H1 (cell line): ENCODE measurements at regions not wholly inside any gene's neighbourhood (a gene's known extent, or its start where the extent isn't known, plus 50 kb on each side); places are given as distances from the start of the nearest gene placed in this dataset.

Experiments used
- CTCF ChIA-PET: fragments of 300-600 bp; sonication (Branson Sonifier 250); formaldehyde crosslinking; loops from one replicate; lab custom pipeline; 2021; ENCODE audit not compliant: partially characterized antibody; lab: Charles Lee
- POLR2A ChIA-PET: fragments of 300-600 bp; sonication (Branson Sonifier 250); formaldehyde crosslinking; loops from one replicate; lab custom pipeline; 2021; ENCODE audit warnings: inconsistent platforms; ENCODE audit not compliant: partially characterized antibody; lab: Charles Lee
- DNase-seq, 2 experiments: peaks; one replicate each; pipeline versions ENCODE4 v3.0.0 to v3.0.0-alpha.2; 2010 to 2022; ENCODE audit warnings: low spot score in 2 of 2, low read depth in 1 of 2, mixed read lengths in 1 of 2
- FAIRE-seq: peaks from 2 replicates; lab custom pipeline; 2011; peaks lifted over from hg19 to GRCh38; lab: Jason Lieb, UNC
- H2AFZ ChIP-seq: 2 replicates; pipeline ENCODE4 v1.8.1; 2012; ENCODE audit warnings: low read length, inconsistent platforms
- H2AK5ac ChIP-seq: 2 replicates; pipeline ENCODE4 v1.6.1; 2013; ENCODE audit warnings: low read depth, low read length
- H2BK120ac ChIP-seq: replicated peaks from 2 replicates; pipeline ENCODE3; 2013; ENCODE audit warnings: low read depth, low read length, inconsistent platforms
- H2BK12ac ChIP-seq: 2 replicates; pipeline ENCODE4 v1.6.1; 2013; ENCODE audit warnings: low read depth, low read length
- H2BK15ac ChIP-seq: 2 replicates; pipeline ENCODE4 v1.6.1; 2013; ENCODE audit warnings: low read length
- H2BK20ac ChIP-seq: 2 replicates; pipeline ENCODE4 v1.6.1; 2013; ENCODE audit warnings: low read length
- H2BK5ac ChIP-seq: 2 replicates; pipeline ENCODE4 v1.6.1; 2013; ENCODE audit warnings: low read depth, low read length
- H3K14ac ChIP-seq: 2 replicates; pipeline ENCODE4 v1.6.1; 2013; ENCODE audit warnings: inconsistent platforms; ENCODE audit not compliant: insufficient read length
- H3K18ac ChIP-seq: 2 replicates; pipeline ENCODE4 v1.6.1; 2013; ENCODE audit warnings: low read length; ENCODE audit errors: extremely low read depth
- H3K23ac ChIP-seq: 2 replicates; pipeline ENCODE4 v1.6.1; 2013; ENCODE audit warnings: inconsistent platforms; ENCODE audit not compliant: insufficient read length
- H3K23me2 ChIP-seq: 2 replicates; pipeline ENCODE4 v1.6.1; 2013; ENCODE audit warnings: low read depth, low read length
- H3K27ac ChIP-seq: 2 replicates; pipeline ENCODE4 v1.6.1; 2011; ENCODE audit warnings: low read depth, low read length, inconsistent platforms
- H3K27me3 ChIP-seq, 4 experiments: replicated peaks in 1 of 4; 1 replicate in 1 of 4; 2 replicates in 3 of 4; pipeline versions ENCODE4 v1.6.1 to v1.8.1; 2011 to 2013; ENCODE audit warnings: low read length in 3 of 4, mild to moderate bottlenecking in 3 of 4, inconsistent platforms in 2 of 4, mixed read lengths in 2 of 4, moderate library complexity in 1 of 4; ENCODE audit not compliant: control insufficient read depth in 3 of 4, insufficient read depth in 3 of 4; ENCODE audit errors: extremely low read depth in 1 of 4
- H3K36me3 ChIP-seq, 4 experiments: 2 replicates each; pipeline versions ENCODE4 v1.6.1 to v1.8.1; 2011 to 2013; ENCODE audit warnings: mild to moderate bottlenecking in 4 of 4, low read length in 3 of 4, moderate library complexity in 2 of 4, control low read depth in 1 of 4, inconsistent platforms in 1 of 4; ENCODE audit not compliant: insufficient read depth in 4 of 4, control insufficient read depth in 2 of 4
- H3K4ac ChIP-seq: replicated peaks from 2 replicates; pipeline ENCODE3; 2013; ENCODE audit warnings: low read length, low read depth, mixed read lengths, inconsistent platforms; ENCODE audit not compliant: insufficient read length
- H3K4me1 ChIP-seq, 4 experiments: replicated peaks in 1 of 4; 1 replicate in 1 of 4; 2 replicates in 3 of 4; pipeline versions ENCODE4 v1.6.1 to v1.8.1; 2011 to 2013; ENCODE audit warnings: low read length in 3 of 4, inconsistent platforms in 2 of 4, mixed read lengths in 1 of 4; ENCODE audit not compliant: insufficient read depth in 4 of 4, control insufficient read depth in 3 of 4
- H3K4me2 ChIP-seq, 2 experiments: 2 replicates each; pipeline versions ENCODE4 v1.6.1 to v1.8.1; 2011 to 2013; ENCODE audit warnings: low read depth in 2 of 2, low read length in 2 of 2, control low read depth in 1 of 2, inconsistent platforms in 1 of 2, mild to moderate bottlenecking in 1 of 2; ENCODE audit not compliant: insufficient read depth in 1 of 2
- H3K4me3 ChIP-seq, 4 experiments: fragments of 200-600, 300-600 bp in 1 of 4; sonication (generic), shearing (Covaris generic), sonication (Bioruptor Twin) in 1 of 4; 2 replicates each; pipeline versions ENCODE4 v1.5.1 to v1.8.1; 2011 to 2016; ENCODE audit warnings: low read length in 4 of 4, low read depth in 3 of 4, control low read depth in 2 of 4, inconsistent platforms in 2 of 4, mild to moderate bottlenecking in 2 of 4, mixed read lengths in 1 of 4, moderate library complexity in 1 of 4; ENCODE audit not compliant: insufficient read depth in 2 of 4; ENCODE audit errors: extremely low read depth in 1 of 4
- H3K56ac ChIP-seq: replicated peaks from 2 replicates; pipeline ENCODE3; 2013; ENCODE audit warnings: low read depth, mild to moderate bottlenecking, mixed read lengths, low read length, inconsistent platforms; ENCODE audit not compliant: insufficient read length
- H3K79me1 ChIP-seq: 2 replicates; pipeline ENCODE4 v1.6.1; 2013; ENCODE audit warnings: low read depth, low read length, control low read depth
- H3K79me2 ChIP-seq, 2 experiments: 2 replicates each; pipeline versions ENCODE4 v1.6.1 to v1.8.1; 2012 to 2013; ENCODE audit warnings: low read length in 2 of 2, mild to moderate bottlenecking in 2 of 2, inconsistent platforms in 1 of 2; ENCODE audit not compliant: insufficient read depth in 2 of 2, control insufficient read depth in 1 of 2
- H3K9ac ChIP-seq, 4 experiments: replicated peaks in 1 of 4; 1 replicate in 1 of 4; 2 replicates in 3 of 4; pipeline versions ENCODE4 v1.6.1 to v1.8.1; 2011 to 2013; ENCODE audit warnings: low read depth in 3 of 4, low read length in 3 of 4, control low read depth in 2 of 4, mild to moderate bottlenecking in 2 of 4, moderate library complexity in 2 of 4, inconsistent platforms in 1 of 4; ENCODE audit errors: extremely low read depth in 1 of 4
- H3K9me3 ChIP-seq, 2 experiments: 2 replicates each; pipeline versions ENCODE4 v1.6.1 to v1.8.1; 2012 to 2013; ENCODE audit warnings: mild to moderate bottlenecking in 2 of 2, moderate library complexity in 2 of 2, control low read depth in 1 of 2, inconsistent platforms in 1 of 2, low read depth in 1 of 2, low read length in 1 of 2, mixed read lengths in 1 of 2; ENCODE audit not compliant: insufficient read depth in 2 of 2
- H4K20me1 ChIP-seq, 2 experiments: replicated peaks in 1 of 2; 2 replicates each; pipeline versions ENCODE3 to v1.8.1; 2011 to 2013; ENCODE audit warnings: inconsistent platforms in 2 of 2, low read length in 2 of 2, mild to moderate bottlenecking in 1 of 2; ENCODE audit not compliant: insufficient read depth in 2 of 2, control insufficient read depth in 1 of 2
- H4K5ac ChIP-seq: 2 replicates; pipeline ENCODE4 v1.6.1; 2013; ENCODE audit warnings: low read length, low read depth, mixed read lengths, inconsistent platforms; ENCODE audit not compliant: insufficient read length
- H4K8ac ChIP-seq: 2 replicates; pipeline ENCODE4 v1.8.0; 2013; ENCODE audit warnings: mild to moderate bottlenecking, moderate library complexity, low read length, inconsistent platforms; ENCODE audit not compliant: insufficient read depth; ENCODE audit errors: extremely low read depth
- H4K91ac ChIP-seq: replicated peaks from 2 replicates; pipeline ENCODE3; 2013; ENCODE audit warnings: low read length, mixed read lengths, inconsistent platforms; ENCODE audit not compliant: insufficient read length
- CHD2 ChIP-seq: IDR thresholded peaks from 2 replicates; pipeline ENCODE4 v1.6.1; 2012; ENCODE audit warnings: low read length, improper control_type of control experiment
- EGR1 ChIP-seq: IDR thresholded peaks from 2 replicates; pipeline ENCODE4 v1.6.1; 2011; ENCODE audit warnings: low read depth, low read length, borderline replicate concordance
- GABPA ChIP-seq: IDR thresholded peaks from 2 replicates; pipeline ENCODE4 v1.6.1; 2011; ENCODE audit warnings: mild to moderate bottlenecking, low read length, moderate library complexity, borderline replicate concordance; ENCODE audit not compliant: insufficient read depth
- SRF ChIP-seq: IDR thresholded peaks from 2 replicates; pipeline ENCODE4 v1.6.1; 2011; ENCODE audit warnings: mild to moderate bottlenecking, low read depth, low read length, moderate library complexity
- TAF1 ChIP-seq: IDR thresholded peaks from 2 replicates; pipeline ENCODE4 v1.6.1; 2011; ENCODE audit warnings: mild to moderate bottlenecking, low read depth, low read length
- WGBS, 2 experiments: shearing (Covaris generic) in 1 of 2; methylation state at CpG; one replicate each; pipeline versions ENCODE4 v1.1.6 to v1.1.7; 2013 to 2015; ENCODE audit warnings: low lambda C conversion rate in 2 of 2, mixed read lengths in 2 of 2, inconsistent platforms in 1 of 2, low coverage in 1 of 2, missing lambda C conversion rate in 1 of 2; ENCODE audit not compliant: insufficient replicate concordance in 2 of 2, insufficient coverage in 1 of 2, insufficient read length in 1 of 2; ENCODE audit errors: extremely low coverage in 1 of 2, missing lambda C conversion rate in 1 of 2; 5-methylcytosine and 5-hydroxymethylcytosine counted together

- Histone ChIP-seq H3K4me2 (no peak overlapping the region), H3K4ac (no peak overlapping the region), H2BK15ac (no peak overlapping the region), H4K20me1 (no peaks in the 10 kb centered on the region), H2BK12ac (no peak overlapping the region), H4K5ac (no peak overlapping the region), H3K4me3 (no peak overlapping the region), H3K14ac (no peak overlapping the region), H4K8ac (no peak overlapping the region), H3K36me3 (no peaks in the 10 kb centered on the region), H3K56ac (no peak overlapping the region), H3K4me1 (no peaks in the 10 kb centered on the region), H3K18ac (no peak overlapping the region), H2AFZ (no peak overlapping the region; the same call in 1 of the 2 replicates), H3K27me3 (no peaks in the 10 kb centered on the region), H2AK5ac (no peak overlapping the region), H3K9ac (no peak overlapping the region), H2BK20ac (no peak overlapping the region), H4K91ac (no peak overlapping the region), H3K79me2 (no peaks in the 10 kb centered on the region), H3K79me1 (no peaks in the 10 kb centered on the region), H3K23me2 (no peaks in the 10 kb centered on the region), H3K9me3 (no peaks in the 10 kb centered on the region), H3K27ac (no peak overlapping the region), H3K23ac (no peak overlapping the region), H2BK120ac (no peak overlapping the region), H2BK5ac (no peak overlapping the region)
- DNase-seq, result no peak
- TF ChIP-seq CHD2 (no peak), GABPA (no peak), TAF1 (no peak), EGR1 (no peak), SRF (no peak)
- POLR2A ChIA-PET, result no interaction called here
- CTCF ChIA-PET, result interaction anchor here (1.6 kb wide), 1 partner anchor 9 kb away, joined by 3 read pairs; no protein-coding TSS in a partner anchor
- whole genome bisulfite sequencing, 2 experiments, result 92% methylated on average over 10 of the region's 10 CpGs; no CpG with 5 or more reads in 1 of the 2 experiments
- FAIRE-seq, result no peak
Measured at GRCh38 chr10:10967029-10967428, 50.6 kb upstream of the CELF2 start.
